HEK293 (cell line): ENCODE measurements at regions not wholly inside any gene's neighbourhood (a gene's known extent, or its start where the extent isn't known, plus 50 kb on each side); places are given as distances from the start of the nearest gene placed in this dataset.

Experiments used
- CTCF ChIA-PET: fragments of 350-600 bp; formaldehyde crosslinking; extraction: SDS; loops from one replicate; lab custom pipeline; 2021; ENCODE audit warnings: antibody characterized with exemption; lab: Yijun Ruan, JAX
- POLR2A ChIA-PET: fragments of 300-600 bp; formaldehyde crosslinking; extraction: SDS; loops from one replicate; lab custom pipeline; 2020; ENCODE audit warnings: antibody characterized with exemption, inconsistent platforms; lab: Yijun Ruan, JAX
- H3K27ac ChIP-seq: fragments of 200-500 bp; sonication (Bioruptor generic); 2 replicates; pipeline ENCODE4 v1.5.1; 2014; ENCODE audit warnings: low read depth, low read length, control low read depth, inconsistent platforms; ENCODE audit errors: extremely low read depth
- H3K36me3 ChIP-seq, 2 experiments: fragments of 200-500 bp in 1 of 2; sonication (Bioruptor generic) in 1 of 2; 1 replicate in 1 of 2; 2 replicates in 1 of 2; pipeline ENCODE4 v1.5.1; 2014 to 2017; ENCODE audit warnings: inconsistent platforms in 2 of 2, low read length in 2 of 2; ENCODE audit not compliant: control insufficient read depth in 2 of 2, insufficient read depth in 1 of 2
- H3K4me1 ChIP-seq: fragments of 200-500 bp; sonication (Bioruptor generic); 2 replicates; pipeline ENCODE4 v1.5.1; 2014; ENCODE audit warnings: mild to moderate bottlenecking, low read length, inconsistent platforms; ENCODE audit not compliant: control insufficient read depth, insufficient read depth
- H3K4me3 ChIP-seq: 2 replicates; pipeline ENCODE4 v1.5.1; 2011; ENCODE audit warnings: low read depth, mild to moderate bottlenecking, control low read depth, low read length, moderate library complexity
- H3K9me3 ChIP-seq: fragments of 200-500 bp; sonication (Bioruptor generic); 2 replicates; pipeline ENCODE4 v1.5.1; 2014; ENCODE audit warnings: low read depth, low read length, inconsistent platforms; ENCODE audit not compliant: control insufficient read depth, insufficient read depth
- BCL11A ChIP-seq: fragments of 450-650 bp; formaldehyde crosslinking; IDR thresholded peaks from 2 replicates; pipeline ENCODE4 v1.5.1; 2016; ENCODE audit warnings: low read depth, missing biosample characterization, missing genetic modification characterization
- MEIS1 ChIP-seq: sonication (generic); formaldehyde crosslinking; IDR thresholded peaks from 2 replicates; pipeline ENCODE4 v1.8.1; 2022; ENCODE audit warnings: missing genetic modification reagents, mild to moderate bottlenecking, borderline replicate concordance
- ZNF335 ChIP-seq: fragments of 450-650 bp; formaldehyde crosslinking; conservative IDR thresholded peaks from 2 replicates; pipeline ENCODE4 v1.5.1; 2016; ENCODE audit warnings: missing biosample characterization, missing genetic modification characterization
- ZNF521 ChIP-seq: fragments of 450-650 bp; formaldehyde crosslinking; IDR thresholded peaks from 2 replicates; pipeline ENCODE4 v1.5.1; 2017; ENCODE audit warnings: missing biosample characterization, mild to moderate bottlenecking, missing genetic modification characterization
- ZNF610 ChIP-seq: fragments of 450-650 bp; formaldehyde crosslinking; IDR thresholded peaks from 2 replicates; pipeline ENCODE4 v1.5.1; 2016; ENCODE audit warnings: missing biosample characterization, missing genetic modification characterization, borderline replicate concordance
- ZNF701 ChIP-seq: fragments of 450-650 bp; formaldehyde crosslinking; IDR thresholded peaks from 2 replicates; pipeline ENCODE4 v1.5.1; 2016; ENCODE audit warnings: missing biosample characterization, missing genetic modification characterization
- ZNF792 ChIP-seq: fragments of 450-650 bp; formaldehyde crosslinking; IDR thresholded peaks from 2 replicates; pipeline ENCODE4 v1.5.1; 2016; ENCODE audit warnings: missing biosample characterization, missing genetic modification characterization
- TF ChIP-seq, protein P1 (sequence below): fragments of 450-650 bp; formaldehyde crosslinking; IDR thresholded peaks from 2 replicates; pipeline ENCODE4 v1.5.1; 2016; ENCODE audit warnings: missing biosample characterization, missing genetic modification characterization
- TF ChIP-seq, protein P2 (sequence below): fragments of 450-650 bp; formaldehyde crosslinking; conservative IDR thresholded peaks from 2 replicates; pipeline ENCODE4 v1.5.1; 2016; ENCODE audit warnings: low read depth, missing biosample characterization, missing genetic modification characterization
- TF ChIP-seq, protein P3 (sequence below): fragments of 450-650 bp; formaldehyde crosslinking; IDR thresholded peaks from 2 replicates; pipeline ENCODE4 v1.5.1; 2016; ENCODE audit warnings: missing biosample characterization, missing genetic modification characterization, borderline replicate concordance
- TF ChIP-seq, protein P4 (sequence below): fragments of 450-650 bp; formaldehyde crosslinking; IDR thresholded peaks from 2 replicates; pipeline ENCODE4 v1.5.1; 2016; ENCODE audit warnings: missing biosample characterization, missing genetic modification characterization
- TF ChIP-seq, protein P5 (sequence below): fragments of 450-650 bp; IDR thresholded peaks from 2 replicates; pipeline ENCODE4 v1.5.1; 2018; ENCODE audit warnings: missing biosample characterization, mild to moderate bottlenecking, missing genetic modification characterization
- TF ChIP-seq, protein P6 (sequence below): fragments of 450-650 bp; formaldehyde crosslinking; IDR thresholded peaks from 2 replicates; pipeline ENCODE4 v1.5.1; 2016; ENCODE audit warnings: missing biosample characterization, missing genetic modification characterization

DNA sequence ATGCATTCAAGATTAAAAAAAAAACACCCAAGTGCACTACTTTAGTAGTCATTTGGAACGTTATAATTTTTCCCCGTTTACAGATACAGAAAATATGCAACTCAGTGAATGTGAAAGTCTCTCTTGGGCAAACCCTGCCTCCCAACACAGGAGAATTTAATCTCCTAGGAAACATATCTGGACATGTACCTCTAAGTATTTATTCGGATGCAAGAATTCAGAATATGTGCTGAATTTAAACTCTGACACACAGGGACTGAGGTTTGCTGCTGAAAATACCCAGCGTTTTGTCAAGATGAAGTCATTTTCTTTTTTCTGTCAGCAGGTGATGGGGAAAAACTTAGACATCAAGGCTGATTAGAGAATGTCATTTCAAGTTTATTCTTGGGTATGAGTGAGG, 105.4 kb downstream of the ACKR3 start (continued):
- TF ChIP-seq ZNF610 (no peak), ZNF792 (tag by site-specific recombination) (no peak), ZNF701 (tag by site-specific recombination) (no peak)
- TF ChIP-seq, protein P1, sequence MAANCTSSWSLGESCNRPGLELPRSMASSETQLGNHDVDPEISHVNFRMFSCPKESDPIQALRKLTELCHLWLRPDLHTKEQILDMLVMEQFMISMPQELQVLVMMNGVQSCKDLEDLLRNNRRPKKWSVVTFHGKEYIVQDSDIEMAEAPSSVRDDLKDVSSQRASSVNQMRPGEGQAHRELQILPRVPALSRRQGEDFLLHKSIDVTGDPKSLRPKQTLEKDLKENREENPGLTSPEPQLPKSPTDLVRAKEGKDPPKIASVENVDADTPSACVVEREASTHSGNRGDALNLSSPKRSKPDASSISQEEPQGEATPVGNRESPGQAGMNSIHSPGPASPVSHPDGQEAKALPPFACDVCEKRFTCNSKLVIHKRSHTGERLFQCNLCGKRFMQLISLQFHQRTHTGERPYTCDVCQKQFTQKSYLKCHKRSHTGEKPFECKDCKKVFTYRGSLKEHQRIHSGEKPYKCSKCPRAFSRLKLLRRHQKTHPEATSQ (tag by site-specific recombination): no peak
- TF ChIP-seq, protein P2, sequence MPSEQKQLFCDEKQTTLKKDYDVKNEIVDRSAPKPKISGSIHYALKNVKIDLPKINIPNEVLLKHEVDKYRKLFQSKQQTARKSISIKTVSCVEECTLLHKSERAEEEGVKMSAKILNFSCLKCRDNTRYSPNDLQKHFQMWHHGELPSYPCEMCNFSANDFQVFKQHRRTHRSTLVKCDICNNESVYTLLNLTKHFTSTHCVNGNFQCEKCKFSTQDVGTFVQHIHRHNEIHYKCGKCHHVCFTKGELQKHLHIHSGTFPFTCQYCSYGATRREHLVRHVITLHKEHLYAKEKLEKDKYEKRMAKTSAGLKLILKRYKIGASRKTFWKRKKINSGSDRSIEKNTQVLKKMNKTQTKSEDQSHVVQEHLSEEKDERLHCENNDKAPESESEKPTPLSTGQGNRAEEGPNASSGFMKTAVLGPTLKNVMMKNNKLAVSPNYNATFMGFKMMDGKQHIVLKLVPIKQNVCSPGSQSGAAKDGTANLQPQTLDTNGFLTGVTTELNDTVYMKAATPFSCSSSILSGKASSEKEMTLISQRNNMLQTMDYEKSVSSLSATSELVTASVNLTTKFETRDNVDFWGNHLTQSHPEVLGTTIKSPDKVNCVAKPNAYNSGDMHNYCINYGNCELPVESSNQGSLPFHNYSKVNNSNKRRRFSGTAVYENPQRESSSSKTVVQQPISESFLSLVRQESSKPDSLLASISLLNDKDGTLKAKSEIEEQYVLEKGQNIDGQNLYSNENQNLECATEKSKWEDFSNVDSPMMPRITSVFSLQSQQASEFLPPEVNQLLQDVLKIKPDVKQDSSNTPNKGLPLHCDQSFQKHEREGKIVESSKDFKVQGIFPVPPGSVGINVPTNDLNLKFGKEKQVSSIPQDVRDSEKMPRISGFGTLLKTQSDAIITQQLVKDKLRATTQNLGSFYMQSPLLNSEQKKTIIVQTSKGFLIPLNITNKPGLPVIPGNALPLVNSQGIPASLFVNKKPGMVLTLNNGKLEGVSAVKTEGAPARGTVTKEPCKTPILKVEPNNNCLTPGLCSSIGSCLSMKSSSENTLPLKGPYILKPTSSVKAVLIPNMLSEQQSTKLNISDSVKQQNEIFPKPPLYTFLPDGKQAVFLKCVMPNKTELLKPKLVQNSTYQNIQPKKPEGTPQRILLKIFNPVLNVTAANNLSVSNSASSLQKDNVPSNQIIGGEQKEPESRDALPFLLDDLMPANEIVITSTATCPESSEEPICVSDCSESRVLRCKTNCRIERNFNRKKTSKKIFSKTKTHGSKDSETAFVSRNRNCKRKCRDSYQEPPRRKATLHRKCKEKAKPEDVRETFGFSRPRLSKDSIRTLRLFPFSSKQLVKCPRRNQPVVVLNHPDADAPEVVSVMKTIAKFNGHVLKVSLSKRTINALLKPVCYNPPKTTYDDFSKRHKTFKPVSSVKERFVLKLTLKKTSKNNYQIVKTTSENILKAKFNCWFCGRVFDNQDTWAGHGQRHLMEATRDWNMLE (tag by site-specific recombination): no peak

DNA sequence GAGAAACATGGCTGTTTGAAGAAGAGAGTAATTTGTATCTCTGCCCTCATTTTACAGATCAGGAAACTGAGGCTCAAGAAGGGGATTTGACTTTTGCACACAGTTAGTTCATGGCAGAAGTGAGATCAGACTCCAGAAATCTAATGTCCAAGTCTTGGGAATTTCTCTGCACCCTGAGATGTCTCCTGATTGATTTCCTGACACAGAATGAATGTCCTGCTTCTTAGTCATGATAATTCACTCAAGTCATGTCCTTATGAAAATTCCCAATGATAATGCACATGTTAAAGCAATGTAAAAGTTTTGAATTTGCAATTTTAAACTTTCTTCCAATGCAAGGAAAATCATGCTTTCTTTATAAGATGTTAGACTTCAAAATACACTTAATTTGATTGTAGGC, 105.9 kb downstream of the ACKR3 start:
- ChIA-PET CTCF (no interaction called here), POLR2A (no interaction called here)
- Histone ChIP-seq H3K4me3 (no peak overlapping the region), H3K4me1 (no peaks in the 10 kb centered on the region), H3K36me3 (no peaks in the 10 kb centered on the region), H3K9me3 (no peaks in the 10 kb centered on the region), H3K27ac (no peak overlapping the region)
- TF ChIP-seq BCL11A (tag by site-specific recombination) (no peak), ZNF335 (tag by site-specific recombination) (no peak), MEIS1 (no peak), ZNF521 (tag by site-specific recombination) (no peak)
- TF ChIP-seq, protein P3, sequence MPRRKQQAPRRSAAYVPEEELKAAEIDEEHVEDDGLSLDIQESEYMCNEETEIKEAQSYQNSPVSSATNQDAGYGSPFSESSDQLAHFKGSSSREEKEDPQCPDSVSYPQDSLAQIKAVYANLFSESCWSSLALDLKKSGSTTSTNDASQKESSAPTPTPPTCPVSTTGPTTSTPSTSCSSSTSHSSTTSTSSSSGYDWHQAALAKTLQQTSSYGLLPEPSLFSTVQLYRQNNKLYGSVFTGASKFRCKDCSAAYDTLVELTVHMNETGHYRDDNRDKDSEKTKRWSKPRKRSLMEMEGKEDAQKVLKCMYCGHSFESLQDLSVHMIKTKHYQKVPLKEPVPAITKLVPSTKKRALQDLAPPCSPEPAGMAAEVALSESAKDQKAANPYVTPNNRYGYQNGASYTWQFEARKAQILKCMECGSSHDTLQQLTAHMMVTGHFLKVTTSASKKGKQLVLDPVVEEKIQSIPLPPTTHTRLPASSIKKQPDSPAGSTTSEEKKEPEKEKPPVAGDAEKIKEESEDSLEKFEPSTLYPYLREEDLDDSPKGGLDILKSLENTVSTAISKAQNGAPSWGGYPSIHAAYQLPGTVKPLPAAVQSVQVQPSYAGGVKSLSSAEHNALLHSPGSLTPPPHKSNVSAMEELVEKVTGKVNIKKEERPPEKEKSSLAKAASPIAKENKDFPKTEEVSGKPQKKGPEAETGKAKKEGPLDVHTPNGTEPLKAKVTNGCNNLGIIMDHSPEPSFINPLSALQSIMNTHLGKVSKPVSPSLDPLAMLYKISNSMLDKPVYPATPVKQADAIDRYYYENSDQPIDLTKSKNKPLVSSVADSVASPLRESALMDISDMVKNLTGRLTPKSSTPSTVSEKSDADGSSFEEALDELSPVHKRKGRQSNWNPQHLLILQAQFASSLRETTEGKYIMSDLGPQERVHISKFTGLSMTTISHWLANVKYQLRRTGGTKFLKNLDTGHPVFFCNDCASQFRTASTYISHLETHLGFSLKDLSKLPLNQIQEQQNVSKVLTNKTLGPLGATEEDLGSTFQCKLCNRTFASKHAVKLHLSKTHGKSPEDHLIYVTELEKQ (tag by site-specific recombination): no peak
- TF ChIP-seq, protein P4, sequence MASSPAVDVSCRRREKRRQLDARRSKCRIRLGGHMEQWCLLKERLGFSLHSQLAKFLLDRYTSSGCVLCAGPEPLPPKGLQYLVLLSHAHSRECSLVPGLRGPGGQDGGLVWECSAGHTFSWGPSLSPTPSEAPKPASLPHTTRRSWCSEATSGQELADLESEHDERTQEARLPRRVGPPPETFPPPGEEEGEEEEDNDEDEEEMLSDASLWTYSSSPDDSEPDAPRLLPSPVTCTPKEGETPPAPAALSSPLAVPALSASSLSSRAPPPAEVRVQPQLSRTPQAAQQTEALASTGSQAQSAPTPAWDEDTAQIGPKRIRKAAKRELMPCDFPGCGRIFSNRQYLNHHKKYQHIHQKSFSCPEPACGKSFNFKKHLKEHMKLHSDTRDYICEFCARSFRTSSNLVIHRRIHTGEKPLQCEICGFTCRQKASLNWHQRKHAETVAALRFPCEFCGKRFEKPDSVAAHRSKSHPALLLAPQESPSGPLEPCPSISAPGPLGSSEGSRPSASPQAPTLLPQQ: no peak
- TF ChIP-seq, protein P5, sequence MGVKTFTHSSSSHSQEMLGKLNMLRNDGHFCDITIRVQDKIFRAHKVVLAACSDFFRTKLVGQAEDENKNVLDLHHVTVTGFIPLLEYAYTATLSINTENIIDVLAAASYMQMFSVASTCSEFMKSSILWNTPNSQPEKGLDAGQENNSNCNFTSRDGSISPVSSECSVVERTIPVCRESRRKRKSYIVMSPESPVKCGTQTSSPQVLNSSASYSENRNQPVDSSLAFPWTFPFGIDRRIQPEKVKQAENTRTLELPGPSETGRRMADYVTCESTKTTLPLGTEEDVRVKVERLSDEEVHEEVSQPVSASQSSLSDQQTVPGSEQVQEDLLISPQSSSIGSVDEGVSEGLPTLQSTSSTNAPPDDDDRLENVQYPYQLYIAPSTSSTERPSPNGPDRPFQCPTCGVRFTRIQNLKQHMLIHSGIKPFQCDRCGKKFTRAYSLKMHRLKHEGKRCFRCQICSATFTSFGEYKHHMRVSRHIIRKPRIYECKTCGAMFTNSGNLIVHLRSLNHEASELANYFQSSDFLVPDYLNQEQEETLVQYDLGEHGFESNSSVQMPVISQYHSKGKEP: no peak
- TF ChIP-seq, protein P1 (tag by site-specific recombination): no peak
- TF ChIP-seq, protein P6, sequence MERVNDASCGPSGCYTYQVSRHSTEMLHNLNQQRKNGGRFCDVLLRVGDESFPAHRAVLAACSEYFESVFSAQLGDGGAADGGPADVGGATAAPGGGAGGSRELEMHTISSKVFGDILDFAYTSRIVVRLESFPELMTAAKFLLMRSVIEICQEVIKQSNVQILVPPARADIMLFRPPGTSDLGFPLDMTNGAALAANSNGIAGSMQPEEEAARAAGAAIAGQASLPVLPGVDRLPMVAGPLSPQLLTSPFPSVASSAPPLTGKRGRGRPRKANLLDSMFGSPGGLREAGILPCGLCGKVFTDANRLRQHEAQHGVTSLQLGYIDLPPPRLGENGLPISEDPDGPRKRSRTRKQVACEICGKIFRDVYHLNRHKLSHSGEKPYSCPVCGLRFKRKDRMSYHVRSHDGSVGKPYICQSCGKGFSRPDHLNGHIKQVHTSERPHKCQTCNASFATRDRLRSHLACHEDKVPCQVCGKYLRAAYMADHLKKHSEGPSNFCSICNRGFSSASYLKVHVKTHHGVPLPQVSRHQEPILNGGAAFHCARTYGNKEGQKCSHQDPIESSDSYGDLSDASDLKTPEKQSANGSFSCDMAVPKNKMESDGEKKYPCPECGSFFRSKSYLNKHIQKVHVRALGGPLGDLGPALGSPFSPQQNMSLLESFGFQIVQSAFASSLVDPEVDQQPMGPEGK: no peak
